ENCODE measurements at regions not wholly inside any gene's neighbourhood (a gene's known extent, or its start where the extent isn't known, plus 50 kb on each side); places are given as distances from the start of the nearest gene placed in this dataset.

- Histone ChIP-seq H4K5ac (ENCODE audit: insufficient read length, low read depth, low read length) (no peak overlapping the region), H3K9ac (ENCODE audit: extremely low read depth, insufficient read length, low read length) (no peak overlapping the region), H2BK5ac (ENCODE audit: insufficient read length, low read length) (no peak overlapping the region), H3T11ph (ENCODE audit: low read length) (no peak overlapping the region), H3K23ac (ENCODE audit: insufficient read length, low read depth, low read length) (no peak overlapping the region), H4K8ac (replicated peaks; ENCODE audit: insufficient read length, low read depth, low read length) (no peak overlapping the region), H3K27me3 (ENCODE audit: insufficient read depth, low read length) (no peaks in the 10 kb centered on the region), H3K9me3 (ENCODE audit: control insufficient read depth, low read depth, low read length) (no peaks in the 10 kb centered on the region), H2BK12ac (ENCODE audit: insufficient read length, low read depth, low read length) (no peak overlapping the region), H3K23me2 (ENCODE audit: insufficient read length, low read depth, low read length, poor library complexity, severe bottlenecking) (no peaks in the 10 kb centered on the region), H3K14ac (ENCODE audit: insufficient read depth, low read length) (no peak overlapping the region), H2AFZ (ENCODE audit: low read length) (no peak overlapping the region), H4K91ac (ENCODE audit: insufficient read length, low read depth, low read length) (no peak overlapping the region), H3K79me2 (ENCODE audit: insufficient read depth, low read length) (no peaks in the 10 kb centered on the region), H3K18ac (ENCODE audit: insufficient read length, low read depth, low read length) (no peak overlapping the region), H2BK120ac (ENCODE audit: low read depth, low read length, poor library complexity, severe bottlenecking) (no peak overlapping the region), H3K27ac (ENCODE audit: insufficient read length, low read depth, low read length) (no peak overlapping the region), H3K4ac (ENCODE audit: low read depth, low read length) (no peak overlapping the region), H3K56ac (ENCODE audit: insufficient read length, low read depth, low read length) (no peak overlapping the region), H2BK20ac (ENCODE audit: low read depth, low read length, poor library complexity, severe bottlenecking) (no peak overlapping the region), H2AK5ac (ENCODE audit: insufficient read length, low read length) (no peak overlapping the region), H2BK15ac (ENCODE audit: low read depth, low read length) (no peak overlapping the region), H3K4me1 (ENCODE audit: insufficient read depth, low read length) (no peaks in the 10 kb centered on the region), H3K79me1 (ENCODE audit: insufficient read depth, low read depth, low read length, poor library complexity, severe bottlenecking) (no peaks in the 10 kb centered on the region), H4K20me1 (ENCODE audit: control insufficient read depth, insufficient read depth, insufficient read length) (no peaks in the 10 kb centered on the region), H3K4me2 (ENCODE audit: insufficient read depth, insufficient read length, low read length) (no peak overlapping the region)
- TF ChIP-seq CTCF (conservative IDR thresholded peaks at IDR 0.05) = no peak
- DNase-seq = no peak
- Mint-ChIP-seq H3K27ac (no peak overlapping the region), H3K9me3 (no peaks in the 10 kb centered on the region), H3K36me3 (ENCODE audit: insufficient read depth in 1 of 3, low read depth in 3 of 3) (no peaks in the 10 kb centered on the region), H3K4me1 (no peaks in the 10 kb centered on the region), H3K27me3 (ENCODE audit: low read depth) (no peaks in the 10 kb centered on the region), H3K4me3 (no peak overlapping the region)
- WGBS (ENCODE audit: extremely low coverage, insufficient read length, low lambda C conversion rate) = no CpG with 5 or more reads among the region's 4 CpGs
Observed at GRCh38 chr7:124429923-124430322, 335.7 kb downstream of the GPR37 start.

All from H9 (cell line).